HG02623 (cell line): ENCODE measurements at regions not wholly inside any gene's neighbourhood (a gene's known extent, or its start where the extent isn't known, plus 50 kb on each side); places are given as distances from the start of the nearest gene placed in this dataset.

Experiments used
- ATAC-seq: cut with Tn5 transposase; IDR thresholded peaks from one replicate; pipeline ENCODE4 v1.9.1; 2021; ENCODE audit warnings: moderate library complexity; ENCODE audit not compliant: unreplicated experiment

- no peak for ATAC-seq
Observed at GRCh38 chr7:112887976-112888375, 97.8 kb upstream of the TMEM168 start.

GRCh38 chr7:112887337-112887736 is 97.1 kb upstream of the TMEM168 start:
- ATAC-seq, result no peak

GRCh38 chr7:112886208-112886607 is 96.0 kb upstream of the TMEM168 start:
- ATAC-seq, result no peak

GRCh38 chr7:112882991-112883390 is 92.8 kb upstream of the TMEM168 start:
- ATAC-seq, result no peak

- ATAC-seq, result no peak
Observed at GRCh38 chr7:112882511-112882910, 92.3 kb upstream of the TMEM168 start.

GRCh38 chr7:112882022-112882421 is 91.8 kb upstream of the TMEM168 start:
- ATAC-seq, result no peak

- no peak for ATAC-seq
Observed at GRCh38 chr7:112880818-112881418, 90.7 kb upstream of the TMEM168 start.

- ATAC-seq, result no peak
Observed at GRCh38 chr7:112877691-112878460, 87.7 kb upstream of the TMEM168 start.

GRCh38 chr7:112876877-112877276 is 86.7 kb upstream of the TMEM168 start:
- ATAC-seq, result no peak

- no peak for ATAC-seq
Observed at GRCh38 chr7:112874909-112875308, 84.7 kb upstream of the TMEM168 start.

- ATAC-seq, result no peak
Observed at GRCh38 chr7:112873831-112874553, 83.8 kb upstream of the TMEM168 start.

GRCh38 chr7:112869111-112869774 is 79.0 kb upstream of the TMEM168 start:
- no peak for ATAC-seq

- ATAC-seq, result no peak
Observed at GRCh38 chr7:112868609-112869008, 78.4 kb upstream of the TMEM168 start.

GRCh38 chr7:112866424-112866823 is 76.2 kb upstream of the TMEM168 start:
- peak; percentile 99 for ATAC-seq

- no peak for ATAC-seq
Observed at GRCh38 chr7:112864380-112864779, 74.2 kb upstream of the TMEM168 start.

GRCh38 chr7:112858838-112859237 is 68.6 kb upstream of the TMEM168 start:
- ATAC-seq, result no peak

- ATAC-seq, result no peak
Observed at GRCh38 chr7:112855227-112855626, 65.0 kb upstream of the TMEM168 start.

- no peak for ATAC-seq
Observed at GRCh38 chr7:112854169-112854568, 64.0 kb upstream of the TMEM168 start.

GRCh38 chr7:112853422-112853821 is 63.2 kb upstream of the TMEM168 start:
- no peak for ATAC-seq

GRCh38 chr7:112843151-112843550 is 53.0 kb upstream of the TMEM168 start:
- ATAC-seq, result no peak
